Activated gamma-delta T cell (primary cell): ENCODE measurements at regions not wholly inside any gene's neighbourhood (a gene's known extent, or its start where the extent isn't known, plus 50 kb on each side); places are given as distances from the start of the nearest gene placed in this dataset.
"Not testable (repeated sequence)": the region's sequence is repeated elsewhere in the genome, so short reads cannot be mapped to it uniquely, and the experiment has no call there.

Source experiments
- DNase-seq: peaks from one replicate; lab custom pipeline; 2025; lab: John Stamatoyannopoulos, UW

- no peak for DNase-seq
Observed at GRCh38 chr18:30828700-30829099, 213.8 kb downstream of the DSC3 start.

DNA sequence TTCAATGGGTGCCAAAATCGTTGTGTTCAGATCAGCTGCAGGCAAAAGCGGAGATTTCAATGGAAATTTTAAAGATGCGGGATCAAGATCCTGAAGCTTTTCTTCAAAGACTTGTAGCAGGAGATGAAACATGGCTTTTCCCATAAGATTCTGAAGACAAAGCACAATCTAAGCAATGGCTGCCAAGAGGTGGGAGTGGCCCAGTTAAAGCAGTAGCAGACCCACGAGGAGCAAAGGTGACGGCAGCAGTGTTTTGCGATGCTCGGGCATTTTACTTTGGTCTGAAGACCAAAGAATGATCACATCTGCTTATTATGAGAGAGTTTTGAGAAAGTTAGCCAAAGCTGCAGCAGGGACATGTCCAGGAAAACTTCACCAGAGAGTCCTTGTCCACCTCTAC, 222.9 kb downstream of the DSC3 start:
- no peak for DNase-seq

- no peak for DNase-seq
Observed at GRCh38 chr18:30814446-30814845, 228.1 kb downstream of the DSC3 start.

DNA sequence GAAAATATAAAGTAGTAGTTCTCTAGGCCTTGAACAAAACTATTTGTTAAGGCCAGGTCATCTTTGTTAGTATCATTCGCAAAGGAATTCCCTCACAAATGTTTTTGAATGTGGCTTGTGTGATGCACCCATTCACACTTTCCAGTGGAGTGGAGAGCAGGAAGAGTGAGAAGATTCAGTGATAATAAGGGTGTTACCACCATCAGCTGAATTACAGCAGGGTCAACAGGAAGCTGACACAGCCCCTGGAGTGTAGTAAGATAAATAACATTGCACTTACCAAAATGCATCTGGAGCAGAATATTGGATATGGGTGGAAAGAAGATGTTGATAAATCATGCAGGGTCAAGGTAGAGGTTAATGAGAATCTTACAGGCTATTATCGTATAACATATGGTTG, 231.0 kb downstream of the DSC3 start:
- no peak for DNase-seq

- no peak for DNase-seq
Observed at GRCh38 chr18:30810580-30810979, 232.0 kb downstream of the DSC3 start.

GRCh38 chr18:30806823-30807222, 235.7 kb downstream of the DSC3 start:
- DNase-seq, result no peak

DNA sequence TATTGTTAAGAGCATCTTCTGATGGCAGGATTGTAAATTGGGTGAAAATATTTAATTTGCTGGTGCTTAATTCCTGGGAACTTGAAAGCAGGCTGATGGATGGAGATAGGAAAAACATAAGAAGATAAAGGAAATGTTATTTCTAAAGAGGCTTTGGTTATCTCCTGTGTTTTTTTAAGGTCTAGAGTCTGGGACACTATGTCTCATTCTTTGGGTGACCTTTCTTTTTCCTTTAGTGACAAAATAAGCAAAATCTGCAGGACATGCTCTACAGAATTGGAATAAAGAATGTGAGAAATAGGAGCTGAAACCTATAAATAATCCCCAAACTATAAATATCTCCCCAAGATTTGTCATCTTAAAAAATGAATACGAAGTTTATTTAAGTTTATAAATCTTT, 241.7 kb downstream of the DSC3 start:
- no peak for DNase-seq

- DNase-seq, result no peak
Observed at GRCh38 chr18:30792051-30792450, 250.5 kb downstream of the DSC3 start.

DNA sequence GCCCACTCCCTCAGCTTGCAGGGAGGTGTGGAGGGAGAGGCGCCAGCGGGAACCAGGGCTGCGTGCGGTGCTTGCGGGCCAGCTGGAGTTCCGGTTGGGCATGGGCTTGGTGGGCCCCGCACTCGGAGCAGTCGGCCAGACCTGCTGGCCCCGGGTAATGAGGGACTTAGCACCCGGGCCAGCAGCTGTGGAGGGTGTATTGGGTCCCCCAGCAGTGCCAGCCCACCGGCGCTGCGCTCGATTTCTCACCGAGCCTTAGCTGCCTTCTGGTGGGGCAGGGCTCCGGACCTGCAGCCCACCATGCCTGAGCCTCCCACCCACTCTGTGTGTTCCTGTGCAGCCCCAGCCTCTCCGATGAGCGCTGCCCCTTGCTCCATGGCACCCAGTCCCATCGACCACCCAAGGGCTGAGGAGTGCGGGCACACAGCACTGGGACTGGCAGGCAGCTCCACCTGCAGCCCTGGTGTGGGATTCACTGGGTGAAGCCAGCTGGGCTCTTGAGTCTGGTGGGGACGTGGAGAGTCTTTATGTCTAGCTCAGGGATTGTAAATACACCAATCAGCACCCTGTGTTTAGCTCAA, 254.0 kb downstream of the DSC3 start:
- DNase-seq, result not testable (repeated sequence)

GRCh38 chr18:30787410-30787809, 255.1 kb downstream of the DSC3 start:
- DNase-seq, result no peak

DNA sequence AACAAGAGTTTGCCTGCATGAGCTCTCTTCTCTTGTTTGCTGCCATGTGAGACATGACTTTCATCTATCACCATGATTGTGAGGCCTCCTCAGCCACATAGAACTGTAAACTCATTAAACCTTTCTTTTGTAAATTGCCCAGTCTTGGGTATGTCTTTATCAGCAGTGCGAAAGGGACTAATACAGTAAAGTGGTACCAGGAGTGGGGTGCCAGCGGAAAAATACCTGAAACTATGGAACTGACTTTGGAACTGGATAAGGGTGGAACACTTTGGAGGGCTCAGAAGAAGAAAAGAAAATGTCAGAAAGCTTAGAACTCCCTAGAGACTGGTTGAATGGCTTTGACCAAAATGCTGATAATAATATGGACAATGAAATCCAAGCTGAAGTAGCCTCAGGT, 260.9 kb downstream of the DSC3 start:
- DNase-seq, result no peak

- DNase-seq, result no peak
Observed at GRCh38 chr18:30775629-30776028, 266.9 kb downstream of the DSC3 start.

GRCh38 chr18:30772170-30772569, 270.4 kb downstream of the DSC3 start:
- not testable (repeated sequence) for DNase-seq

- no peak for DNase-seq
Observed at GRCh38 chr18:30766053-30766452, 276.5 kb downstream of the DSC3 start.

- no peak for DNase-seq
Observed at GRCh38 chr18:30765247-30765646, 277.3 kb downstream of the DSC3 start.

- DNase-seq, result no peak
Observed at GRCh38 chr18:30763902-30764350, 278.6 kb downstream of the DSC3 start.

- no peak for DNase-seq
Observed at GRCh38 chr18:30754846-30755245, 287.7 kb downstream of the DSC3 start.

DNA sequence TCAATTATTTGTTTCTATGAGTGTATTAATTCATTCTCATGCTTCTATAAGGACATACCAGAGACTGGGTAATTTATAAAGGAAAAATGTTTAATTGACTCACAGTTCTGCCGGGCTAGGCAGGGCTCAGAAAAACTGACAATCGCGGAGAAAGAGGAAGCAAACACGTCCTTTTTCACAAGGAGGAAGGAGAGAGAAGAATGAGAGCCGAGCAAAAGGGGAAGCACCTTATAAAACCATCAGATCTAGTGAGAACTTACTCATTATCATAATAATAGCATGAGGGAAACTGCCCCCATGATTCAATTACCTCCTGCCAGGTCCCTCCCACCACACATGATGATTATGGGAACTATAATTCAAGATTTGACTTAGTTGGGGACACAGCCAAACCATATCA, 294.0 kb downstream of the DSC3 start:
- DNase-seq, result no peak

DNA sequence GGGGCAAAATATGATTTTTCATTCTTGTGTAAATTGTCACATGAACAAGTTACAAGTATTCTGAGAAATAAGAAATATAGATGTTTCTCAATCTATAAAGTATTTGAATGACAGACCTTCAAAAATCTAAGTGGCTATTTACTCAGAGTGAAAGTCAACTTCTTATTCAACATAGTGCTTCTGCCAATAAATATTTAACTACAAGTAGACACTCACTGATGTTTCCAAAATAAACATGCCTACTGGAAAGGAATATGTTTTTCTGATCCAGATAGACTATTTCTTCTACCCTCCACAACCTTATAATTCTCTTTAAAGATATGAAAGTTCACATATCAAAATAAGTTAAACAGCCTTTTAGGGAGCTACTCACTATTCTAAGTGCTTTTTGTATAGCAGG, 296.3 kb downstream of the DSC3 start:
- DNase-seq, result no peak

- no peak for DNase-seq
Observed at GRCh38 chr18:30743033-30743432, 299.5 kb downstream of the DSC3 start.

DNA sequence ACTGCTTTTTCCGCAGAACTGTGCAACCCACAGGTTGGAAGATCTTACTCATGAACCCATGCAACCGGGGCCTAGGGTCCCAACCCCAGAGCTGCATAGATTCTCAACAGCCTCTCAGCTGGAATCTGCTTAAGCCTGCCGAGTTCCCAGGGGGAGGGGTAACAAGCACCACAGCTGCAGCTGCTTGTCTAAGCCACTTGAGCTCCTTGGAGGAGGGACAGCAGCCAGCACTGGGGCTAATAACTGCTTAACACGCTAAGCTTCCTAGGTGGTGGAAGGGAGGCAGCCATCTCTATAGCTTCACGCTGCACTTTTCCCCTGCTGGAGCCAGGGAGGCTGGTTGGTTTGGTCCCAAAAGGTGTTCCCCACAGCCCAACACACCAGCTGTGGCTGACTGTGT, 311.6 kb downstream of the DSC3 start:
- no peak for DNase-seq

DNA sequence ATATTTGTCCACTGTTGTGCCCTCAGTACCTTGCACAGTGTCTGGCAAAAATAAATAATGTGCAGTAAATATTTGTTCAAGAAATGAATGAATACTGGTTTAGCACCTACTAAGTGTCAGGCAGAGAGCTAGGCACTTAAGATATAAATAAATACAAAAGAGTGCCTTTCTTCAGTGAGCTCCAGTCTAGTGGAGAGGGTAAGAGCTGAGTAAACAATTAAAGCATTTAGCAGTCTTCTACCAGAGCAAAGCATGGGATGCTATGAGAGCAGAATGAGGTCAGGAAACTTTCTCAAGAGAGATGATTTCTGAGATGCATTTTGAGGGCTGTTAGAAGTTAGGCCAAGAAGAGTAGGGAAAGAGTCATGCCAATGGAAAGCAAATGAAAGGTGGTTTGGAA, 314.7 kb downstream of the DSC3 start:
- DNase-seq, result no peak

DNA sequence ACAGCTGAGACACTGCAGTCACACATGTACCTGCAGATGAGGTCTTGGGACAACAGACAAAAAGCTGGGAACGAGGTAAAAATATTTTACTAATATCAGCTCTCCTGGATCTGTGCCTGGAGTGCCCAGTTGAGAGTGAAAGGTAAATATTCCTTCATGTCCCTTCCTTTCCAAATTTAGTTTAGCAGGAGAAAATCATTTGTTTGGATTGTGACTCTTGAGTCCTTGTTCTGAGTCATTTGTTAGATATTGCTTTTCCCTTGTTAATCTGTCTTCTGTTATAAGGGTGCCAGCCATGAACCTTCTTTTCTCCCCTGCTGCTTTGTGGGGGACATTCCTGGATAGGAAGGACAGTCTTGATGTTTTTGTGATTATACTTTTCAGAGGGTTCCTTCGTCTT, 329.2 kb downstream of the DSC3 start:
- no peak for DNase-seq

- DNase-seq, result no peak
Observed at GRCh38 chr18:30712383-30712782, 330.2 kb downstream of the DSC3 start.

DNA sequence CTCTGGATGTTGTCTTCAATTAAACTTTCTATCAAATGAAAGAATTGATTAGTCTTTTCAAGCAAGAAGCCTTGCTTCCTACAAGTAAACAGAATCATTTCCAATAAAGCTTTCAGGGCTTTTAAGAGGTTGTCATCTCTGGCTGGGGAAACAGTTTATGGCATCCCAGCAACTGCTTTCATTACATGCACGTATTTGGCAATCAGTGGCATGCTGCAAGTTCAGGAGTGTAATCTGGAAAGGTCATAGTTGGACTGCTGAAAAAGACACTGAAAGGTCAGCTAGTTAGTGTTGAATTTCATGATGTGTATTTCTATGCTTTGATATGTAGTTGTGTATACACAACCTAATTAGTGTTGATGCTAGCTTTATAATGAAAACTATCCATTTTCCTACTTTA, 332.9 kb downstream of the DSC3 start:
- DNase-seq, result no peak
